ENCODE measurements at regions not wholly inside any gene's neighbourhood (a gene's known extent, or its start where the extent isn't known, plus 50 kb on each side); places are given as distances from the start of the nearest gene placed in this dataset.

- H3K4me1 ChIP-seq (ENCODE audit: control insufficient read depth in 1 of 2, insufficient read depth in 2 of 2, low read length in 2 of 2) = no peaks in the 10 kb centered on the region
- ChIA-PET POLR2A (no interaction called here), RAD21 (ENCODE audit: low non-redundant PET in 1 of 2, low total read pairs in 2 of 2, uncharacterized antibody in 2 of 2, unreplicated experiment in 2 of 2) (no interaction called here), CTCF (no interaction called here)
- ATAC-seq (no peak), DNase-seq (ENCODE audit: low read depth, low spot score) (no peak)
- H3K9me3 ChIP-seq (ENCODE audit: control insufficient read depth in 1 of 2, insufficient read depth in 1 of 2, low read depth in 1 of 2, low read length in 2 of 2) = no peaks in the 10 kb centered on the region
- no peak overlapping the region for H3K4me2 ChIP-seq (ENCODE audit: low read length)
- H3K9ac ChIP-seq (ENCODE audit: low read length) = no peak overlapping the region
- no peak overlapping the region for H3K4me3 ChIP-seq (replicated peaks in 1 of 2; ENCODE audit: low read depth in 1 of 2, low read length in 2 of 2)
- H3K27me3 ChIP-seq (ENCODE audit: insufficient read depth, low read length) = peaks cover 8% of the 10 kb centered on the region; the same call in 1 of the 2 replicates
- no peaks in the 10 kb centered on the region for H3K79me2 ChIP-seq (ENCODE audit: insufficient read depth, low read length)
- H3K9me2 ChIP-seq (ENCODE audit: insufficient read depth) = no peaks in the 10 kb centered on the region
- H2AFZ ChIP-seq (ENCODE audit: low read depth, low read length, poor library complexity, severe bottlenecking) = no peak overlapping the region
- no peaks in the 10 kb centered on the region for H4K20me1 ChIP-seq (ENCODE audit: insufficient read depth)
- intact Hi-C loops (cut with micrococcal nuclease) = no loop called here
- no peaks in the 10 kb centered on the region for H3K36me3 ChIP-seq (ENCODE audit: control insufficient read depth in 1 of 2, insufficient read depth in 2 of 2, low read length in 2 of 2)
- no peak for TF ChIP-seq JUND (IDR thresholded peaks at IDR 0.05)
- no peak for TF ChIP-seq POLR2A (IDR thresholded peaks at IDR 0.05; ENCODE audit: borderline replicate concordance, extremely low read depth, insufficient read depth, insufficient read length)
- TF ChIP-seq REST (IDR thresholded peaks at IDR 0.05; ENCODE audit: low read depth) = no peak
- TF ChIP-seq ZNF274 (IDR thresholded peaks at IDR 0.05; ENCODE audit: low read depth, low read length) = no peak
- no peak for TF ChIP-seq SIN3A (IDR thresholded peaks at IDR 0.05; ENCODE audit: low read depth)
- no peak for TF ChIP-seq FOSL1 (IDR thresholded peaks at IDR 0.05; ENCODE audit: low read depth)
- TF ChIP-seq EGR1 (IDR thresholded peaks at IDR 0.05; ENCODE audit: low read depth) = no peak
- no peak for TF ChIP-seq RAD21 (IDR thresholded peaks at IDR 0.05; ENCODE audit: low read depth)
- no peak for TF ChIP-seq ELF1 (IDR thresholded peaks at IDR 0.05; ENCODE audit: borderline replicate concordance, low read depth)
- no peak for TF ChIP-seq CEBPB (IDR thresholded peaks at IDR 0.05; ENCODE audit: low read depth)
- no peak for TF ChIP-seq CBX3 (IDR thresholded peaks at IDR 0.05; ENCODE audit: low read depth)
- no peak for TF ChIP-seq EZH2phosphoT487 (IDR thresholded peaks at IDR 0.05; ENCODE audit: borderline replicate concordance)
- TF ChIP-seq YY1 (IDR thresholded peaks at IDR 0.05; ENCODE audit: extremely low read depth, insufficient replicate concordance, low read depth, low read length) = no peak
- no peak overlapping the region for H3K27ac ChIP-seq (ENCODE audit: low read depth, low read length)
- no TSS peak for BruUV-seq (replicated peaks)
These were observed 313.6 kb upstream of the PIK3R1 start for GRCh38 chr5:67901814-67902496.
